GM10266 (cell line): ENCODE measurements at regions not wholly inside any gene's neighbourhood (a gene's known extent, or its start where the extent isn't known, plus 50 kb on each side); places are given as distances from the start of the nearest gene placed in this dataset.

ENCODE experiments used
- DNase-seq: peaks from one replicate; pipeline ENCODE4 v3.0.0; 2012; ENCODE audit errors: extremely low spot score
- CTCF ChIP-seq: IDR thresholded peaks from 2 replicates; pipeline ENCODE4 v1.5.1; 2012; ENCODE audit warnings: mild to moderate bottlenecking, low read depth; ENCODE audit not compliant: control insufficient read depth, insufficient read depth; ENCODE audit errors: missing control alignments

GRCh38 chr1:238177351-238177750, 286.6 kb upstream of the ZP4 start:
- TF ChIP-seq CTCF = no peak
- DNase-seq = no peak

- no peak for TF ChIP-seq CTCF
- DNase-seq = no peak
These were observed 285.7 kb upstream of the ZP4 start for GRCh38 chr1:238176441-238176840.

- no peak for DNase-seq
- no peak for TF ChIP-seq CTCF
These were observed 281.3 kb upstream of the ZP4 start for GRCh38 chr1:238171985-238172384.

GRCh38 chr1:238161955-238162354, 271.2 kb upstream of the ZP4 start:
- no peak for TF ChIP-seq CTCF
- no peak for DNase-seq

- no peak for DNase-seq
These were observed 263.2 kb upstream of the ZP4 start for GRCh38 chr1:238153939-238154338.

GRCh38 chr1:238153253-238153652, 262.5 kb upstream of the ZP4 start:
- no peak for TF ChIP-seq CTCF
- DNase-seq = no peak

More at GRCh38 chr1:238153939-238154338, 263.2 kb upstream of the ZP4 start:
- no peak for TF ChIP-seq CTCF

GRCh38 chr1:238152119-238152518, 261.4 kb upstream of the ZP4 start:
- DNase-seq = no peak
- no peak for TF ChIP-seq CTCF

GRCh38 chr1:238143038-238143437, 252.3 kb upstream of the ZP4 start:
- TF ChIP-seq CTCF = no peak

More at GRCh38 chr1:238143038-238143437, 252.3 kb upstream of the ZP4 start:
- DNase-seq = no peak
